NCI-H446 (cell line): ENCODE measurements at regions not wholly inside any gene's neighbourhood (a gene's known extent, or its start where the extent isn't known, plus 50 kb on each side); places are given as distances from the start of the nearest gene placed in this dataset.
A peak's percentile ranks its signal among the peaks of the same experiment; 100 is the strongest.
"Not testable (repeated sequence)": the region's sequence is repeated elsewhere in the genome, so short reads cannot be mapped to it uniquely, and the experiment has no call there.

Experiments
- DNase-seq, 2 experiments: peaks; one replicate each; lab custom pipeline; 2025; lab: John Stamatoyannopoulos, UW

- DNase-seq = peak; percentile 16 to 70
Observed at GRCh38 chr3:21238661-21239060, 512.3 kb downstream of the ZNF385D start.

GRCh38 chr3:21237638-21238037 is 513.4 kb downstream of the ZNF385D start:
- DNase-seq = no peak

- no peak for DNase-seq
Observed at GRCh38 chr3:21235491-21235890, 515.5 kb downstream of the ZNF385D start.

- peak in 1 of 2 experiments; percentile 9 for DNase-seq
Observed at GRCh38 chr3:21234933-21235332, 516.1 kb downstream of the ZNF385D start.

- no peak for DNase-seq
Observed at GRCh38 chr3:21229426-21230135, 521.4 kb downstream of the ZNF385D start.

GRCh38 chr3:21226086-21226485 is 524.9 kb downstream of the ZNF385D start:
- peak in 1 of 2 experiments; percentile 12 for DNase-seq

GRCh38 chr3:21220944-21221343 is 530.1 kb downstream of the ZNF385D start:
- DNase-seq = no peak

- DNase-seq = no peak
Observed at GRCh38 chr3:21216598-21216997, 534.4 kb downstream of the ZNF385D start.

GRCh38 chr3:21204122-21204521 is 546.9 kb downstream of the ZNF385D start:
- DNase-seq = not testable (repeated sequence)

GRCh38 chr3:21195203-21195602 is 555.8 kb downstream of the ZNF385D start:
- no peak for DNase-seq

GRCh38 chr3:21194036-21194435 is 557.0 kb downstream of the ZNF385D start:
- not testable (repeated sequence) for DNase-seq

- no peak for DNase-seq
Observed at GRCh38 chr3:21188459-21188858, 562.6 kb downstream of the ZNF385D start.

- DNase-seq = no peak
Observed at GRCh38 chr3:21185816-21186314, 565.1 kb downstream of the ZNF385D start.

GRCh38 chr3:21174461-21174860 is 576.5 kb downstream of the ZNF385D start:
- peak in 1 of 2 experiments; percentile 61 for DNase-seq

GRCh38 chr3:21170964-21171363 is 580.0 kb downstream of the ZNF385D start:
- peak in 1 of 2 experiments; percentile 6 for DNase-seq

GRCh38 chr3:21169948-21170347 is 581.1 kb downstream of the ZNF385D start:
- DNase-seq = peak in 1 of 2 experiments; percentile 59

- no peak for DNase-seq
Observed at GRCh38 chr3:21168471-21168870, 582.5 kb downstream of the ZNF385D start.

GRCh38 chr3:21163956-21164355 is 587.1 kb downstream of the ZNF385D start:
- DNase-seq = peak; percentile 69 to 95

- DNase-seq = no peak
Observed at GRCh38 chr3:21159543-21159906, 591.5 kb downstream of the ZNF385D start.

- peak; percentile 43 to 75 for DNase-seq
Observed at GRCh38 chr3:21158861-21159542, 592.0 kb downstream of the ZNF385D start.

GRCh38 chr3:21154911-21155310 is 596.1 kb downstream of the ZNF385D start:
- DNase-seq = no peak

- DNase-seq = no peak
Observed at GRCh38 chr3:21152555-21152954, 598.5 kb downstream of the ZNF385D start.

- no peak for DNase-seq
Observed at GRCh38 chr3:21142949-21143348, 608.1 kb downstream of the ZNF385D start.
